ENCODE measurements at regions not wholly inside any gene's neighbourhood (a gene's known extent, or its start where the extent isn't known, plus 50 kb on each side); places are given as distances from the start of the nearest gene placed in this dataset.

- TF ChIP-seq CTCF (IDR thresholded peaks at IDR 0.05 in 2 of 3, conservative IDR thresholded peaks at IDR 0.05 in 1 of 3; ENCODE audit: borderline replicate concordance in 1 of 3, insufficient read depth in 1 of 3, low read depth in 2 of 3, low read length in 2 of 3), result no peak
- no peak for TF ChIP-seq POLR2A (IDR thresholded peaks at IDR 0.05; ENCODE audit: borderline replicate concordance, extremely low read depth, insufficient read depth, insufficient read length)
- no peak for TF ChIP-seq SRF (IDR thresholded peaks at IDR 0.05; ENCODE audit: low read depth)
- TF ChIP-seq JUND (IDR thresholded peaks at IDR 0.05), result no peak
- no peak for TF ChIP-seq EZH2 (IDR thresholded peaks at IDR 0.05)
- TF ChIP-seq REST (IDR thresholded peaks at IDR 0.05; ENCODE audit: low read depth), result no peak
- no peak for TF ChIP-seq EZH2phosphoT487 (IDR thresholded peaks at IDR 0.05; ENCODE audit: borderline replicate concordance)
- no peak for TF ChIP-seq YY1 (IDR thresholded peaks at IDR 0.05; ENCODE audit: extremely low read depth, insufficient replicate concordance, low read depth, low read length)
- no peak for TF ChIP-seq POLR2AphosphoS5 (IDR thresholded peaks at IDR 0.05; ENCODE audit: low read depth, low read length)
- no peak for TF ChIP-seq TCF7L2 (IDR thresholded peaks at IDR 0.05; ENCODE audit: borderline replicate concordance, extremely low read depth, insufficient read depth, insufficient read length)
Measured at GRCh38 chr2:117293012-117293411, 521.5 kb upstream of the DDX18 start.
